22Rv1 (cell line): ENCODE measurements at regions not wholly inside any gene's neighbourhood (a gene's known extent, or its start where the extent isn't known, plus 50 kb on each side); places are given as distances from the start of the nearest gene placed in this dataset.

Experiments
- ZFX ChIP-seq: fragments of 450-650 bp; IDR thresholded peaks from 2 replicates; pipeline ENCODE4 v1.6.1; 2017; ENCODE audit warnings: antibody characterized with exemption, borderline replicate concordance
- TF ChIP-seq, protein P1 (sequence below): fragments of 450-650 bp; IDR thresholded peaks from 2 replicates; pipeline ENCODE4 v1.5.1; 2017; ENCODE audit warnings: mild to moderate bottlenecking

DNA sequence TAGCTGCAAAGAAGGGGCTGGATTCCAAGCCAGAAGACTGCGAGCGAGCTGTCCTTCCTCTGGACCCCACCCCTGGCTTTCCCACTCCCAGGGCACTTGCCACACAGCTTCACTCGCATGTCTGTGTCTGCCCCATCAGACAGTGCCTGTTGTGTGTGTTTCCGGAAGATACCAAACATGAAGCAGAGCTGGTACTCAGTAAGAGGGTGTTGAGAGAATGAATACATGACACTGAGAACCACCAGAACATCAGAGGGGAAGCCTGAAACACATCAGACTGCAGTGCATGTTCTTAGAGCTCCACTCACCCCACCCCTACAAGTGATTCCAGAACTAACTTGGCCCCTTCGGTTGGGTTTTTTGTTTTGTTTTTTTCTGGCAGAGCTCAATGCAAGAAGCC lies 181.5 kb downstream of the TTC32 start:
- TF ChIP-seq, protein P1, sequence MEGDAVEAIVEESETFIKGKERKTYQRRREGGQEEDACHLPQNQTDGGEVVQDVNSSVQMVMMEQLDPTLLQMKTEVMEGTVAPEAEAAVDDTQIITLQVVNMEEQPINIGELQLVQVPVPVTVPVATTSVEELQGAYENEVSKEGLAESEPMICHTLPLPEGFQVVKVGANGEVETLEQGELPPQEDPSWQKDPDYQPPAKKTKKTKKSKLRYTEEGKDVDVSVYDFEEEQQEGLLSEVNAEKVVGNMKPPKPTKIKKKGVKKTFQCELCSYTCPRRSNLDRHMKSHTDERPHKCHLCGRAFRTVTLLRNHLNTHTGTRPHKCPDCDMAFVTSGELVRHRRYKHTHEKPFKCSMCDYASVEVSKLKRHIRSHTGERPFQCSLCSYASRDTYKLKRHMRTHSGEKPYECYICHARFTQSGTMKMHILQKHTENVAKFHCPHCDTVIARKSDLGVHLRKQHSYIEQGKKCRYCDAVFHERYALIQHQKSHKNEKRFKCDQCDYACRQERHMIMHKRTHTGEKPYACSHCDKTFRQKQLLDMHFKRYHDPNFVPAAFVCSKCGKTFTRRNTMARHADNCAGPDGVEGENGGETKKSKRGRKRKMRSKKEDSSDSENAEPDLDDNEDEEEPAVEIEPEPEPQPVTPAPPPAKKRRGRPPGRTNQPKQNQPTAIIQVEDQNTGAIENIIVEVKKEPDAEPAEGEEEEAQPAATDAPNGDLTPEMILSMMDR, result no peak
- no peak for TF ChIP-seq ZFX
